MM.1S (cell line): ENCODE measurements at regions not wholly inside any gene's neighbourhood (a gene's known extent, or its start where the extent isn't known, plus 50 kb on each side); places are given as distances from the start of the nearest gene placed in this dataset.

Source experiments
- DNase-seq: peaks from one replicate; pipeline ENCODE4 v3.0.0-alpha.2; 2015
- H2AFZ ChIP-seq: fragments of 300-600 bp; sonication (generic); 2 replicates; pipeline ENCODE4 v1.6.0; 2016; ENCODE audit warnings: antibody characterized with exemption, low read length
- H3F3A ChIP-seq: fragments of 300-600 bp; sonication (generic); 2 replicates; pipeline ENCODE4 v1.6.1; 2016; ENCODE audit warnings: mild to moderate bottlenecking, antibody characterized with exemption, low read length, moderate library complexity, mixed read lengths; ENCODE audit not compliant: insufficient read depth
- H3K27ac ChIP-seq: fragments of 300-600 bp; sonication (generic); 2 replicates; pipeline ENCODE4 v1.5.1; 2016; ENCODE audit warnings: mild to moderate bottlenecking, low read length
- H3K27me3 ChIP-seq: fragments of 300-600 bp; sonication (generic); replicated peaks from 2 replicates; pipeline ENCODE4 v1.6.0; 2016; ENCODE audit warnings: low read length; ENCODE audit not compliant: insufficient read depth
- H3K36me3 ChIP-seq: fragments of 300-600 bp; sonication (generic); replicated peaks from 2 replicates; pipeline ENCODE4 v1.6.1; 2016; ENCODE audit warnings: mild to moderate bottlenecking, low read length, mixed read lengths; ENCODE audit not compliant: insufficient read depth
- H3K4me1 ChIP-seq: fragments of 300-600 bp; sonication (generic); 2 replicates; pipeline ENCODE4 v1.6.1; 2016; ENCODE audit warnings: low read length, mixed read lengths
- H3K4me2 ChIP-seq: fragments of 300-600 bp; sonication (generic); 2 replicates; pipeline ENCODE4 v1.6.0; 2016; ENCODE audit warnings: low read depth, low read length
- H3K4me3 ChIP-seq: fragments of 300-600 bp; sonication (generic); 2 replicates; pipeline ENCODE4 v1.5.1; 2016; ENCODE audit warnings: low read length, mixed read lengths
- H3K79me2 ChIP-seq: fragments of 300-600 bp; sonication (generic); 2 replicates; pipeline ENCODE4 v1.6.1; 2016; ENCODE audit warnings: mixed run types, low read length, mixed read lengths
- H3K9ac ChIP-seq: fragments of 300-600 bp; sonication (generic); 2 replicates; pipeline ENCODE4 v1.6.1; 2016; ENCODE audit warnings: low read length, mixed read lengths
- H3K9me2 ChIP-seq: fragments of 300-600 bp; sonication (generic); replicated peaks from 2 replicates; pipeline ENCODE4 v1.6.1; 2016; ENCODE audit warnings: mild to moderate bottlenecking, low read length, mixed read lengths; ENCODE audit not compliant: insufficient read depth
- H3K9me3 ChIP-seq: fragments of 300-600 bp; sonication (generic); replicated peaks from 2 replicates; pipeline ENCODE4 v1.6.1; 2016; ENCODE audit warnings: mild to moderate bottlenecking, low read length, mixed read lengths; ENCODE audit not compliant: insufficient read depth
- H4K20me1 ChIP-seq: fragments of 300-600 bp; sonication (generic); 2 replicates; pipeline ENCODE4 v1.6.1; 2016; ENCODE audit warnings: mild to moderate bottlenecking, low read length, moderate library complexity, mixed read lengths; ENCODE audit not compliant: insufficient read depth
- EZH2 ChIP-seq: fragments of 300-600 bp; sonication (generic); optimal IDR thresholded peaks from 2 replicates; pipeline ENCODE3; 2017; ENCODE audit warnings: low read depth, mild to moderate bottlenecking, antibody characterized with exemption, low read length, mixed read lengths
- EZH2phosphoT487 ChIP-seq: fragments of 300-600 bp; sonication (generic); IDR thresholded peaks from 2 replicates; pipeline ENCODE4 v1.6.1; 2018; ENCODE audit warnings: antibody characterized with exemption, low read length
- TF ChIP-seq, protein P1 (sequence below): fragments of 300-600 bp; sonication (generic); IDR thresholded peaks from 2 replicates; pipeline ENCODE4 v1.5.1; 2016; ENCODE audit warnings: antibody characterized with exemption, low read length, mixed read lengths

DNA sequence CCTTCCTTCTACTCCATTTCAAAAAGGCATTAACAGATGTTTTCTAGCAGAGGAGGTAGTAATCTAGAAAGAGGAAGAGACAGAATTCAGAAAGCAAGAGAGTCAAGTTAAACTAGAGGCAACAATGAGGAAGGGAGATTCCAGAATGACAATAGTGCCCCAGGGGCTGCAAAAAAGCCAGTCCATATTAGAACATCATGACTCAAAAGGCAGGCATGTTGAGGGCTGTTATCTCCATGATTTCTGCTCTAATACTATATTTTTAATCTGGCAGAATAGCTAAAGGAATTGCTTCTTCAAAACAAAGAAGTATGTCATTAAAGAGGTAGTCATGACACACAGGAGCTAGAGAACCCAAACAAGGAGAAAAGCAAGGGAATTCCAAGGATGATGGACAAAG lies 599.6 kb downstream of the INHBA start:
- Histone ChIP-seq H3K9me2 (no peaks in the 10 kb centered on the region), H3K4me2 (no peak overlapping the region), H3K9ac (no peak overlapping the region)

DNA sequence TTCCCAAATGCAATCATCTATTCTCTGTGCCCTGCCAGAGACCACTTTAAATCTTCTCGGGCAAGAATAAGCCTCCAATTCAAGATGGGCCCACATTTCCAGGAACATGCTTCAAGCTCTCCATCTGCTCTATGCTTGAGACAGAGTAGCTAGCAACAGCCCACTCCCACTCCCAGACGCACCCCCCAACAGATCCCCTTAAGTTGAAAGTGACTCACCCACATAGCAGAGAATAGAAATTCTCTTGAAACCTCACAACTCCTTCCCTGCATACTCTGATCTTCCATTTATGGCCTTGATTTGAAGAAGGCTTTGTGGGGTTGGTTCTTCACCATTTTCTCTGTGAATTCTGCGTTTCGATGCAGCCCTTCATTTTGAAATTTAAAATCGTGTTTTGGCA lies 604.0 kb downstream of the INHBA start:
- H3F3A ChIP-seq = no peaks in the 10 kb centered on the region

More for the DNA sequence above, 599.6 kb downstream of the INHBA start:
- H2AFZ ChIP-seq = no peak overlapping the region
- H3K27ac ChIP-seq = no peak overlapping the region
- H3K27me3 ChIP-seq = no peaks in the 10 kb centered on the region
- no peaks in the 10 kb centered on the region for H3K4me1 ChIP-seq
- H3K4me3 ChIP-seq = no peak overlapping the region
- H4K20me1 ChIP-seq = no peaks in the 10 kb centered on the region
- no peak for DNase-seq
- no peaks in the 10 kb centered on the region for H3F3A ChIP-seq
- TF ChIP-seq, protein P1, sequence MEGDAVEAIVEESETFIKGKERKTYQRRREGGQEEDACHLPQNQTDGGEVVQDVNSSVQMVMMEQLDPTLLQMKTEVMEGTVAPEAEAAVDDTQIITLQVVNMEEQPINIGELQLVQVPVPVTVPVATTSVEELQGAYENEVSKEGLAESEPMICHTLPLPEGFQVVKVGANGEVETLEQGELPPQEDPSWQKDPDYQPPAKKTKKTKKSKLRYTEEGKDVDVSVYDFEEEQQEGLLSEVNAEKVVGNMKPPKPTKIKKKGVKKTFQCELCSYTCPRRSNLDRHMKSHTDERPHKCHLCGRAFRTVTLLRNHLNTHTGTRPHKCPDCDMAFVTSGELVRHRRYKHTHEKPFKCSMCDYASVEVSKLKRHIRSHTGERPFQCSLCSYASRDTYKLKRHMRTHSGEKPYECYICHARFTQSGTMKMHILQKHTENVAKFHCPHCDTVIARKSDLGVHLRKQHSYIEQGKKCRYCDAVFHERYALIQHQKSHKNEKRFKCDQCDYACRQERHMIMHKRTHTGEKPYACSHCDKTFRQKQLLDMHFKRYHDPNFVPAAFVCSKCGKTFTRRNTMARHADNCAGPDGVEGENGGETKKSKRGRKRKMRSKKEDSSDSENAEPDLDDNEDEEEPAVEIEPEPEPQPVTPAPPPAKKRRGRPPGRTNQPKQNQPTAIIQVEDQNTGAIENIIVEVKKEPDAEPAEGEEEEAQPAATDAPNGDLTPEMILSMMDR = no peak
- TF ChIP-seq EZH2 = no peak
- TF ChIP-seq EZH2phosphoT487 = no peak
- H3K36me3 ChIP-seq = no peaks in the 10 kb centered on the region
- no peaks in the 10 kb centered on the region for H3K79me2 ChIP-seq
- no peaks in the 10 kb centered on the region for H3K9me3 ChIP-seq

DNA sequence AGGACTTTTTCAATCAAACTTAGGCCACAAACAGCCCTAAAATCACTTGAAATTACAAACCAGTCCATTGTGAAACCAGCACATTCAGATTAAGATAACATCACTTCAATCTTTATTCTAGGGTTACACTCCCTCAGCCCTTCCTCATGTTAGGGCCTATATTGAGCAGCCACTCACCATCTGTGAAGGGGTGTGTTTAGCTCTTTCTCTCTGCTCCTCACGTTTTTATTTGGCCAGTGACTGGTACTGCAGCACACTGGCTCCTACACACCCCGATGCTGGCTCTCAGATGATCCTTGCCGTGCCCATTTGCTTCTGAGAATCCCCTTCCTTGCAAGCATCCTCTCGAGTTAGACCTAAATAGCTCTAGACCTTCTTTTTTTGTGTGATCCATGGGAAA lies 604.5 kb downstream of the INHBA start:
- H2AFZ ChIP-seq = no peak overlapping the region
- H4K20me1 ChIP-seq = no peaks in the 10 kb centered on the region

More for the DNA sequence above, 604.0 kb downstream of the INHBA start:
- H4K20me1 ChIP-seq = no peaks in the 10 kb centered on the region
- H3K4me1 ChIP-seq = no peaks in the 10 kb centered on the region
- H3K9me3 ChIP-seq = no peaks in the 10 kb centered on the region
- H3K9me2 ChIP-seq = no peaks in the 10 kb centered on the region
- H3K4me2 ChIP-seq = no peak overlapping the region
- H3K36me3 ChIP-seq = no peaks in the 10 kb centered on the region
- H3K4me3 ChIP-seq = no peak overlapping the region
- no peak overlapping the region for H3K27ac ChIP-seq
- H3K27me3 ChIP-seq = no peaks in the 10 kb centered on the region
- H3K79me2 ChIP-seq = no peaks in the 10 kb centered on the region
- DNase-seq = no peak
- H2AFZ ChIP-seq = no peak overlapping the region
- TF ChIP-seq, protein P1 = no peak
- TF ChIP-seq EZH2phosphoT487 = no peak
- no peak for TF ChIP-seq EZH2
- no peak overlapping the region for H3K9ac ChIP-seq

DNA sequence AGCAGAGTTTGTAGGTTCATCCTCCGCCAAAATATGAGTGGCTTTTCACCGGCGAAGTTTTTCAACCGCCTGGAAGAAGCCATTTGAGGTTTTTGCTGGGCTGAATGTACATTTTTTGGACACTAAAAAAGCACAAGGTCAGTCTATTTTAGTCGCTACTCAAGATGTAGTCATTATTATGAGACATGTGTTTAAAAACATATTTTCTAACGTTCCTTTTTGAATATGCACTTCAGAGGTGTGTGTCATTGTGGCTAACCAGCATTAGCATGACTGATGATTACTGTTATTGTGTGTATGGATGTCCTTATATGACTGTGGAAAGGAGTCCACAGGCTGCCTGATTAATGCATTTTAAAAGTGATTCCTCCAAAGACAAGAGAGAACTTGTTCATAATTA lies 605.4 kb downstream of the INHBA start:
- H3K4me3 ChIP-seq = no peak overlapping the region
- H3K4me1 ChIP-seq = peaks cover 5% of the 10 kb centered on the region
- H3K27ac ChIP-seq = no peak overlapping the region
- H3F3A ChIP-seq = no peaks in the 10 kb centered on the region
- no peak overlapping the region for H2AFZ ChIP-seq
- H4K20me1 ChIP-seq = no peaks in the 10 kb centered on the region
- H3K4me2 ChIP-seq = no peak overlapping the region
- no peaks in the 10 kb centered on the region for H3K36me3 ChIP-seq
- H3K9me2 ChIP-seq = no peaks in the 10 kb centered on the region
- H3K9me3 ChIP-seq = no peaks in the 10 kb centered on the region
- H3K9ac ChIP-seq = no peak overlapping the region
- DNase-seq = no peak
- H3K79me2 ChIP-seq = no peaks in the 10 kb centered on the region
- TF ChIP-seq, protein P1 = no peak
- TF ChIP-seq EZH2 (no peak), EZH2phosphoT487 (no peak)
- H3K27me3 ChIP-seq = no peaks in the 10 kb centered on the region

More for the DNA sequence above, 604.5 kb downstream of the INHBA start:
- H3K9ac ChIP-seq = no peak overlapping the region
- no peaks in the 10 kb centered on the region for H3F3A ChIP-seq
- TF ChIP-seq EZH2 (no peak), EZH2phosphoT487 (no peak)
- no peak overlapping the region for H3K27ac ChIP-seq
- H3K36me3 ChIP-seq = no peaks in the 10 kb centered on the region
- H3K27me3 ChIP-seq = no peaks in the 10 kb centered on the region
- DNase-seq = no peak
- H3K4me3 ChIP-seq = no peak overlapping the region
- H3K4me2 ChIP-seq = no peak overlapping the region
- H3K9me3 ChIP-seq = no peaks in the 10 kb centered on the region
- H3K79me2 ChIP-seq = no peaks in the 10 kb centered on the region
- no peaks in the 10 kb centered on the region; the same call in 1 of the 2 replicates for H3K4me1 ChIP-seq
- H3K9me2 ChIP-seq = no peaks in the 10 kb centered on the region
